Tibial nerve (tissue), 4 donors: ENCODE measurements at regions not wholly inside any gene's neighbourhood (a gene's known extent, or its start where the extent isn't known, plus 50 kb on each side); places are given as distances from the start of the nearest gene placed in this dataset.

Source experiments
- CTCF ChIP-seq, 5 experiments: fragments of 200-600 bp in 3 of 5; fragments of 450-650 bp in 2 of 5; sonication (generic) in 3 of 5; IDR thresholded peaks; one replicate each; pipeline ENCODE4 v1.5.1; 2016 to 2019; ENCODE audit warnings: antibody characterized with exemption in 5 of 5, mild to moderate bottlenecking in 3 of 5, moderate library complexity in 2 of 5
- EP300 ChIP-seq, 2 donors: sonication (generic); formaldehyde crosslinking; IDR thresholded peaks; one replicate each; pipeline ENCODE4 v1.6.1; 2017; ENCODE audit warnings: antibody characterized with exemption in 2 of 2, mild to moderate bottlenecking in 1 of 2
- POLR2A ChIP-seq, 2 donors: fragments of 450-650 bp; IDR thresholded peaks; one replicate each; pipeline ENCODE4 v1.6.1; 2017; ENCODE audit warnings: antibody characterized with exemption in 2 of 2, mild to moderate bottlenecking in 2 of 2, moderate library complexity in 2 of 2

- TF ChIP-seq CTCF (IDR thresholded peaks at IDR 0.05): no peak
- TF ChIP-seq EP300 (IDR thresholded peaks at IDR 0.05): no peak
- TF ChIP-seq POLR2A (IDR thresholded peaks at IDR 0.05): no peak
Observed at GRCh38 chr4:179285696-179286095, 1843.5 kb upstream of the AGA start.
